HepG2 (cell line): ENCODE measurements at regions not wholly inside any gene's neighbourhood (a gene's known extent, or its start where the extent isn't known, plus 50 kb on each side); places are given as distances from the start of the nearest gene placed in this dataset.
A peak's percentile ranks its signal among the peaks of the same experiment; 100 is the strongest.

Source experiments
- BCL6 ChIP-seq: IDR thresholded peaks from 2 replicates; pipeline ENCODE4 v1.6.1; 2016; ENCODE audit warnings: missing genetic modification reagents, missing compliant biosample characterization
- DR1 ChIP-seq: sonication (generic); formaldehyde crosslinking; IDR thresholded peaks from 2 replicates; pipeline ENCODE4 v1.8.0; 2021; ENCODE audit warnings: mild to moderate bottlenecking, missing genetic modification reagents, inconsistent platforms
- FOXK1 ChIP-seq: sonication (generic); formaldehyde crosslinking; IDR thresholded peaks from 2 replicates; pipeline ENCODE4 v1.4.0; 2020; ENCODE audit warnings: low read depth, missing genetic modification reagents, borderline replicate concordance
- HNF4G ChIP-seq, 2 experiments: sonication (generic) in 1 of 2; formaldehyde crosslinking in 1 of 2; IDR thresholded peaks; 2 replicates each; pipeline versions ENCODE4 v1.4.0 to v1.6.1; 2011 to 2020; ENCODE audit warnings: borderline replicate concordance in 2 of 2, low read depth in 2 of 2, mild to moderate bottlenecking in 2 of 2, low read length in 1 of 2, missing genetic modification reagents in 1 of 2, moderate library complexity in 1 of 2
- KLF15 ChIP-seq: sonication (generic); formaldehyde crosslinking; IDR thresholded peaks from 2 replicates; pipeline ENCODE4 v1.8.1; 2023; ENCODE audit warnings: borderline replicate concordance, mild to moderate bottlenecking, inconsistent platforms, missing genetic modification reagents, mixed read lengths
- SP1 ChIP-seq, 2 experiments: fragments of 450-650 bp in 1 of 2; sonication (generic) in 1 of 2; formaldehyde crosslinking in 1 of 2; IDR thresholded peaks; 2 replicates each; pipeline versions ENCODE4 v1.4.0 to v1.6.1; 2016 to 2020; ENCODE audit warnings: missing genetic modification reagents in 1 of 2
- SRF ChIP-seq: IDR thresholded peaks from 2 replicates; pipeline ENCODE4 v1.6.1; 2011; ENCODE audit warnings: mild to moderate bottlenecking, low read depth, low read length, moderate library complexity
- TFDP1 ChIP-seq: IDR thresholded peaks from 2 replicates; pipeline ENCODE4 v1.6.1; 2016; ENCODE audit warnings: missing compliant biosample characterization, missing genetic modification reagents, borderline replicate concordance
- ZNF569 ChIP-seq: sonication (generic); formaldehyde crosslinking; IDR thresholded peaks from 2 replicates; pipeline ENCODE4 v1.5.0; 2020; ENCODE audit warnings: mild to moderate bottlenecking, missing genetic modification reagents, moderate library complexity, borderline replicate concordance
- ZNF572 ChIP-seq: sonication (generic); formaldehyde crosslinking; IDR thresholded peaks from 2 replicates; pipeline ENCODE4 v1.5.1; 2020; ENCODE audit warnings: mild to moderate bottlenecking, missing genetic modification reagents
- ZNF589 ChIP-seq: sonication (generic); formaldehyde crosslinking; conservative IDR thresholded peaks from 2 replicates; pipeline ENCODE4 v1.8.0; 2022; ENCODE audit warnings: mild to moderate bottlenecking, moderate library complexity, missing genetic modification reagents
- ZSCAN29 ChIP-seq: sonication (generic); formaldehyde crosslinking; conservative IDR thresholded peaks from 2 replicates; pipeline ENCODE4 v1.4.0; 2020; ENCODE audit warnings: mild to moderate bottlenecking, missing genetic modification reagents
- TF ChIP-seq, protein P1 (sequence below): sonication (generic); formaldehyde crosslinking; IDR thresholded peaks from 2 replicates; pipeline ENCODE4 v1.4.0; 2020; ENCODE audit warnings: missing genetic modification reagents, borderline replicate concordance
- TF ChIP-seq, protein P2 (sequence below): IDR thresholded peaks from 2 replicates; pipeline ENCODE4 v1.6.1; 2012; ENCODE audit warnings: low read depth, low read length, improper control_type of control experiment
- TF ChIP-seq, protein P3 (sequence below): IDR thresholded peaks from 2 replicates; pipeline ENCODE4 v1.4.0; 2020; ENCODE audit warnings: mild to moderate bottlenecking, missing genetic modification reagents

- peak; percentile 53; the same call in 1 of the 2 replicates for TF ChIP-seq BCL6
- TF ChIP-seq ZSCAN29 (CRISPR knock-in tag) = 0 out of 2 replicates have a peak, but pooled peaks have one; percentile 31
- TF ChIP-seq, protein P1, sequence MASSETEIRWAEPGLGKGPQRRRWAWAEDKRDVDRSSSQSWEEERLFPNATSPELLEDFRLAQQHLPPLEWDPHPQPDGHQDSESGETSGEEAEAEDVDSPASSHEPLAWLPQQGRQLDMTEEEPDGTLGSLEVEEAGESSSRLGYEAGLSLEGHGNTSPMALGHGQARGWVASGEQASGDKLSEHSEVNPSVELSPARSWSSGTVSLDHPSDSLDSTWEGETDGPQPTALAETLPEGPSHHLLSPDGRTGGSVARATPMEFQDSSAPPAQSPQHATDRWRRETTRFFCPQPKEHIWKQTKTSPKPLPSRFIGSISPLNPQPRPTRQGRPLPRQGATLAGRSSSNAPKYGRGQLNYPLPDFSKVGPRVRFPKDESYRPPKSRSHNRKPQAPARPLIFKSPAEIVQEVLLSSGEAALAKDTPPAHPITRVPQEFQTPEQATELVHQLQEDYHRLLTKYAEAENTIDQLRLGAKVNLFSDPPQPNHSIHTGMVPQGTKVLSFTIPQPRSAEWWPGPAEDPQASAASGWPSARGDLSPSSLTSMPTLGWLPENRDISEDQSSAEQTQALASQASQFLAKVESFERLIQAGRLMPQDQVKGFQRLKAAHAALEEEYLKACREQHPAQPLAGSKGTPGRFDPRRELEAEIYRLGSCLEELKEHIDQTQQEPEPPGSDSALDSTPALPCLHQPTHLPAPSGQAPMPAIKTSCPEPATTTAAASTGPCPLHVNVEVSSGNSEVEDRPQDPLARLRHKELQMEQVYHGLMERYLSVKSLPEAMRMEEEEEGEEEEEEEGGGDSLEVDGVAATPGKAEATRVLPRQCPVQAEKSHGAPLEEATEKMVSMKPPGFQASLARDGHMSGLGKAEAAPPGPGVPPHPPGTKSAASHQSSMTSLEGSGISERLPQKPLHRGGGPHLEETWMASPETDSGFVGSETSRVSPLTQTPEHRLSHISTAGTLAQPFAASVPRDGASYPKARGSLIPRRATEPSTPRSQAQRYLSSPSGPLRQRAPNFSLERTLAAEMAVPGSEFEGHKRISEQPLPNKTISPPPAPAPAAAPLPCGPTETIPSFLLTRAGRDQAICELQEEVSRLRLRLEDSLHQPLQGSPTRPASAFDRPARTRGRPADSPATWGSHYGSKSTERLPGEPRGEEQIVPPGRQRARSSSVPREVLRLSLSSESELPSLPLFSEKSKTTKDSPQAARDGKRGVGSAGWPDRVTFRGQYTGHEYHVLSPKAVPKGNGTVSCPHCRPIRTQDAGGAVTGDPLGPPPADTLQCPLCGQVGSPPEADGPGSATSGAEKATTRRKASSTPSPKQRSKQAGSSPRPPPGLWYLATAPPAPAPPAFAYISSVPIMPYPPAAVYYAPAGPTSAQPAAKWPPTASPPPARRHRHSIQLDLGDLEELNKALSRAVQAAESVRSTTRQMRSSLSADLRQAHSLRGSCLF = no peak
- TF ChIP-seq, protein P2, sequence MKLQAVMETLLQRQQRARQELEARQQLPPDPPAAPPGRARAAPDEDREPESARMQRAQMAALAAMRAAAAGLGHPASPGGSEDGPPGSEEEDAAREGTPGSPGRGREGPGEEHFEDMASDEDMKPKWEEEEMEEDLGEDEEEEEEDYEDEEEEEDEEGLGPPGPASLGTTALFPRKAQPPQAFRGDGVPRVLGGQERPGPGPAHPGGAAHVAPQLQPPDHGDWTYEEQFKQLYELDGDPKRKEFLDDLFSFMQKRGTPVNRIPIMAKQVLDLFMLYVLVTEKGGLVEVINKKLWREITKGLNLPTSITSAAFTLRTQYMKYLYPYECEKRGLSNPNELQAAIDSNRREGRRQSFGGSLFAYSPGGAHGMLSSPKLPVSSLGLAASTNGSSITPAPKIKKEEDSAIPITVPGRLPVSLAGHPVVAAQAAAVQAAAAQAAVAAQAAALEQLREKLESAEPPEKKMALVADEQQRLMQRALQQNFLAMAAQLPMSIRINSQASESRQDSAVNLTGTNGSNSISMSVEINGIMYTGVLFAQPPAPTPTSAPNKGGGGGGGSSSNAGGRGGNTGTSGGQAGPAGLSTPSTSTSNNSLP = peak; percentile 85
- no peak for TF ChIP-seq SP1 (IDR thresholded peaks at IDR 0.05)
- TF ChIP-seq SP1 (CRISPR knock-in tag; IDR thresholded peaks at IDR 0.05) = 0 out of 2 replicates have a peak, but pooled peaks have one; percentile 11
- TF ChIP-seq, protein P3, sequence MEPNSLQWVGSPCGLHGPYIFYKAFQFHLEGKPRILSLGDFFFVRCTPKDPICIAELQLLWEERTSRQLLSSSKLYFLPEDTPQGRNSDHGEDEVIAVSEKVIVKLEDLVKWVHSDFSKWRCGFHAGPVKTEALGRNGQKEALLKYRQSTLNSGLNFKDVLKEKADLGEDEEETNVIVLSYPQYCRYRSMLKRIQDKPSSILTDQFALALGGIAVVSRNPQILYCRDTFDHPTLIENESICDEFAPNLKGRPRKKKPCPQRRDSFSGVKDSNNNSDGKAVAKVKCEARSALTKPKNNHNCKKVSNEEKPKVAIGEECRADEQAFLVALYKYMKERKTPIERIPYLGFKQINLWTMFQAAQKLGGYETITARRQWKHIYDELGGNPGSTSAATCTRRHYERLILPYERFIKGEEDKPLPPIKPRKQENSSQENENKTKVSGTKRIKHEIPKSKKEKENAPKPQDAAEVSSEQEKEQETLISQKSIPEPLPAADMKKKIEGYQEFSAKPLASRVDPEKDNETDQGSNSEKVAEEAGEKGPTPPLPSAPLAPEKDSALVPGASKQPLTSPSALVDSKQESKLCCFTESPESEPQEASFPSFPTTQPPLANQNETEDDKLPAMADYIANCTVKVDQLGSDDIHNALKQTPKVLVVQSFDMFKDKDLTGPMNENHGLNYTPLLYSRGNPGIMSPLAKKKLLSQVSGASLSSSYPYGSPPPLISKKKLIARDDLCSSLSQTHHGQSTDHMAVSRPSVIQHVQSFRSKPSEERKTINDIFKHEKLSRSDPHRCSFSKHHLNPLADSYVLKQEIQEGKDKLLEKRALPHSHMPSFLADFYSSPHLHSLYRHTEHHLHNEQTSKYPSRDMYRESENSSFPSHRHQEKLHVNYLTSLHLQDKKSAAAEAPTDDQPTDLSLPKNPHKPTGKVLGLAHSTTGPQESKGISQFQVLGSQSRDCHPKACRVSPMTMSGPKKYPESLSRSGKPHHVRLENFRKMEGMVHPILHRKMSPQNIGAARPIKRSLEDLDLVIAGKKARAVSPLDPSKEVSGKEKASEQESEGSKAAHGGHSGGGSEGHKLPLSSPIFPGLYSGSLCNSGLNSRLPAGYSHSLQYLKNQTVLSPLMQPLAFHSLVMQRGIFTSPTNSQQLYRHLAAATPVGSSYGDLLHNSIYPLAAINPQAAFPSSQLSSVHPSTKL = peak; percentile 88
- no peak for TF ChIP-seq ZNF589
- no peak for TF ChIP-seq FOXK1 (CRISPR knock-in tag)
- no peak for TF ChIP-seq ZNF572 (CRISPR knock-in tag)
- TF ChIP-seq SRF = no peak
- no peak for TF ChIP-seq KLF15 (CRISPR knock-in tag)
- no peak for TF ChIP-seq TFDP1 (CRISPR knock-in tag)
- no peak for TF ChIP-seq DR1 (CRISPR knock-in tag)
- peak; percentile 26; the same call in 1 of the 2 replicates for TF ChIP-seq HNF4G (IDR thresholded peaks at IDR 0.05; ENCODE audit: borderline replicate concordance, low read depth, low read length)
- TF ChIP-seq HNF4G (CRISPR knock-in tag; IDR thresholded peaks at IDR 0.05; ENCODE audit: borderline replicate concordance, low read depth) = no peak
- TF ChIP-seq ZNF569 (CRISPR knock-in tag) = no peak
Measured at GRCh38 chr5:74361406-74362358, 278.8 kb downstream of the ENC1 start (continued).
